ENCODE measurements at regions not wholly inside any gene's neighbourhood (a gene's known extent, or its start where the extent isn't known, plus 50 kb on each side); places are given as distances from the start of the nearest gene placed in this dataset.

DNA sequence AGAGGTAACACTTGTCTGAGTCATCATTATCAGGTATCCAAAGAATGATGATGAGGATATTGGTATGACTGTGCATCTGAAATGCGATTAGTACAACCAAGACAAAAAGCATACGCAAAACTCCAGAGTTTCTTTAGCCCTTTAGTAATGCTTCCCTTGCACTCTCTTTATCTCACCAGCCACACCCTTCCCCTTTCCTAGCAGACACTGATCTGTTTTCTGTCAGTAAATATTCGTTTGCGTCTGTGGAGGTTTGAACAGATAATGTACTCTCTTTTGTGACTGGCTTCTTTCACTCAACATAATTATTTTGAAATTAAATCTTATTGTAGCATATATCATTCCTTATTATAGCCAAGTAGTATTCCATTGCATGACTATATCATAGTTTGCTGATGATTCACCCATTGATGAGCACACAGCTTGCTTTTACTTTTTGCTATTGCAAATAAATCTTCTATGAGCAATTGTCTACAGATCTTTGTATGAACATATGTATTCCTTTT is 775.7 kb downstream of the SLC6A15 start:
- no peak for TF ChIP-seq EZH2 (IDR thresholded peaks at IDR 0.05; ENCODE audit: borderline replicate concordance, insufficient read depth, low read depth, low read length, poor library complexity, severe bottlenecking)
- TF ChIP-seq, protein P1, sequence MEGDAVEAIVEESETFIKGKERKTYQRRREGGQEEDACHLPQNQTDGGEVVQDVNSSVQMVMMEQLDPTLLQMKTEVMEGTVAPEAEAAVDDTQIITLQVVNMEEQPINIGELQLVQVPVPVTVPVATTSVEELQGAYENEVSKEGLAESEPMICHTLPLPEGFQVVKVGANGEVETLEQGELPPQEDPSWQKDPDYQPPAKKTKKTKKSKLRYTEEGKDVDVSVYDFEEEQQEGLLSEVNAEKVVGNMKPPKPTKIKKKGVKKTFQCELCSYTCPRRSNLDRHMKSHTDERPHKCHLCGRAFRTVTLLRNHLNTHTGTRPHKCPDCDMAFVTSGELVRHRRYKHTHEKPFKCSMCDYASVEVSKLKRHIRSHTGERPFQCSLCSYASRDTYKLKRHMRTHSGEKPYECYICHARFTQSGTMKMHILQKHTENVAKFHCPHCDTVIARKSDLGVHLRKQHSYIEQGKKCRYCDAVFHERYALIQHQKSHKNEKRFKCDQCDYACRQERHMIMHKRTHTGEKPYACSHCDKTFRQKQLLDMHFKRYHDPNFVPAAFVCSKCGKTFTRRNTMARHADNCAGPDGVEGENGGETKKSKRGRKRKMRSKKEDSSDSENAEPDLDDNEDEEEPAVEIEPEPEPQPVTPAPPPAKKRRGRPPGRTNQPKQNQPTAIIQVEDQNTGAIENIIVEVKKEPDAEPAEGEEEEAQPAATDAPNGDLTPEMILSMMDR (IDR thresholded peaks at IDR 0.05): no peak

All from B cell (primary cell).